SK-N-SH treated with all-trans-retinoic acid at 6 μM for 48 hours (cell line): ENCODE measurements at regions not wholly inside any gene's neighbourhood (a gene's known extent, or its start where the extent isn't known, plus 50 kb on each side); places are given as distances from the start of the nearest gene placed in this dataset.

Source experiments
- CSDC2 ChIP-seq: fragments of 250-450 bp; sonication (Bioruptor Pico); IDR thresholded peaks from 2 replicates; pipeline ENCODE4 v1.5.0; 2020; ENCODE audit warnings: mild to moderate bottlenecking, moderate library complexity
- CSRNP3 ChIP-seq: fragments of 250-450 bp; sonication (Bioruptor Pico); IDR thresholded peaks from 2 replicates; pipeline ENCODE4 v1.5.1; 2021; ENCODE audit warnings: mild to moderate bottlenecking, moderate library complexity
- ESRRG ChIP-seq: fragments of 250-450 bp; sonication (Bioruptor Pico); IDR thresholded peaks from 2 replicates; pipeline ENCODE4 v1.6.1; 2021; ENCODE audit warnings: mild to moderate bottlenecking
- GLIS3 ChIP-seq: fragments of 250-450 bp; sonication (Bioruptor Pico); IDR thresholded peaks from 2 replicates; pipeline ENCODE4 v1.5.0; 2020; ENCODE audit warnings: mild to moderate bottlenecking, moderate library complexity
- ISL1 ChIP-seq: fragments of 250-450 bp; sonication (Bioruptor Pico); IDR thresholded peaks from 2 replicates; pipeline ENCODE4 v2.1.2; 2022; ENCODE audit warnings: mild to moderate bottlenecking, moderate library complexity
- PATZ1 ChIP-seq: fragments of 250-450 bp; sonication (Bioruptor Pico); IDR thresholded peaks from 2 replicates; pipeline ENCODE4 v1.8.0; 2020; ENCODE audit warnings: mild to moderate bottlenecking, moderate library complexity, borderline replicate concordance
- PPARA ChIP-seq: fragments of 250-450 bp; sonication (Bioruptor Pico); IDR thresholded peaks from 2 replicates; pipeline ENCODE4 v1.5.0; 2020; ENCODE audit warnings: mild to moderate bottlenecking, borderline replicate concordance
- RARB ChIP-seq: fragments of 250-450 bp; sonication (Bioruptor Pico); IDR thresholded peaks from 2 replicates; pipeline ENCODE4 v1.8.0; 2021; ENCODE audit warnings: mild to moderate bottlenecking, moderate library complexity
- SNAI2 ChIP-seq: fragments of 250-450 bp; sonication (Bioruptor Pico); IDR thresholded peaks from 2 replicates; pipeline ENCODE4 v1.5.0; 2020; ENCODE audit warnings: mild to moderate bottlenecking, moderate library complexity
- TOX ChIP-seq: fragments of 250-450 bp; sonication (Bioruptor Pico); IDR thresholded peaks from 2 replicates; pipeline ENCODE4 v1.8.0; 2021; ENCODE audit warnings: mild to moderate bottlenecking, moderate library complexity, borderline replicate concordance
- ZFP30 ChIP-seq: fragments of 450-650 bp; formaldehyde crosslinking; IDR thresholded peaks from 2 replicates; pipeline ENCODE4 v1.5.0; 2022; ENCODE audit warnings: mild to moderate bottlenecking, moderate library complexity
- ZNF565 ChIP-seq: fragments of 450-650 bp; formaldehyde crosslinking; conservative IDR thresholded peaks from 2 replicates; pipeline ENCODE4 v1.5.0; 2020; ENCODE audit warnings: low read depth, mild to moderate bottlenecking, moderate library complexity
- ZNF70 ChIP-seq: fragments of 450-650 bp; formaldehyde crosslinking; IDR thresholded peaks from 2 replicates; pipeline ENCODE4 v1.5.0; 2020; ENCODE audit warnings: mild to moderate bottlenecking, moderate library complexity
- TF ChIP-seq, protein P1 (sequence below): fragments of 250-450 bp; sonication (Bioruptor Pico); IDR thresholded peaks from 2 replicates; pipeline ENCODE4 v1.5.0; 2020; ENCODE audit warnings: mild to moderate bottlenecking, moderate library complexity

DNA sequence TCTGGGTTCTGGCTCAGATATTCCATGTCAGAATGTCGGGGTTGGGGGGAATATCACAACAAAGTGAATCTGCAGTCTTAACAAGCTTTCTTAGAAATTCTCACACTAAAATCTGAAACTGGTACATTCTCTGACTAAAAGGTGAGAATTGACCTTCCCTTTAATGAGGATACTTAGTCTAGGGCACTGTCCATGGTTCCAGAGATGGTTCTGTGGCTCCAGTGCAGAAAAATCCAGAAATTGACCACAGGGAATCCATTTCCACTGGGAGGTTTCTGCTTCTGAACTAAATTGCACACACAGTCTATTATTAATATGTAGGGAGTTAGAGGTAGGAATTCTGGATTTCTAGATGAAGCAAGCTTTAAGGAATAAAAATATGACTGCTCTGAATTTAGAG is 171.6 kb upstream of the OBI1 start:
- TF ChIP-seq ESRRG (CRISPR knock-in tag) (no peak), ZNF565 (CRISPR knock-in tag) (no peak), PATZ1 (no peak), SNAI2 (CRISPR knock-in tag) (no peak), ISL1 (CRISPR knock-in tag) (no peak), CSDC2 (no peak), ZFP30 (CRISPR knock-in tag) (no peak), ZNF70 (CRISPR knock-in tag) (no peak), TOX (CRISPR knock-in tag) (no peak), PPARA (no peak), RARB (CRISPR knock-in tag) (no peak), GLIS3 (CRISPR knock-in tag) (no peak), CSRNP3 (CRISPR knock-in tag) (no peak)
- TF ChIP-seq, protein P1, sequence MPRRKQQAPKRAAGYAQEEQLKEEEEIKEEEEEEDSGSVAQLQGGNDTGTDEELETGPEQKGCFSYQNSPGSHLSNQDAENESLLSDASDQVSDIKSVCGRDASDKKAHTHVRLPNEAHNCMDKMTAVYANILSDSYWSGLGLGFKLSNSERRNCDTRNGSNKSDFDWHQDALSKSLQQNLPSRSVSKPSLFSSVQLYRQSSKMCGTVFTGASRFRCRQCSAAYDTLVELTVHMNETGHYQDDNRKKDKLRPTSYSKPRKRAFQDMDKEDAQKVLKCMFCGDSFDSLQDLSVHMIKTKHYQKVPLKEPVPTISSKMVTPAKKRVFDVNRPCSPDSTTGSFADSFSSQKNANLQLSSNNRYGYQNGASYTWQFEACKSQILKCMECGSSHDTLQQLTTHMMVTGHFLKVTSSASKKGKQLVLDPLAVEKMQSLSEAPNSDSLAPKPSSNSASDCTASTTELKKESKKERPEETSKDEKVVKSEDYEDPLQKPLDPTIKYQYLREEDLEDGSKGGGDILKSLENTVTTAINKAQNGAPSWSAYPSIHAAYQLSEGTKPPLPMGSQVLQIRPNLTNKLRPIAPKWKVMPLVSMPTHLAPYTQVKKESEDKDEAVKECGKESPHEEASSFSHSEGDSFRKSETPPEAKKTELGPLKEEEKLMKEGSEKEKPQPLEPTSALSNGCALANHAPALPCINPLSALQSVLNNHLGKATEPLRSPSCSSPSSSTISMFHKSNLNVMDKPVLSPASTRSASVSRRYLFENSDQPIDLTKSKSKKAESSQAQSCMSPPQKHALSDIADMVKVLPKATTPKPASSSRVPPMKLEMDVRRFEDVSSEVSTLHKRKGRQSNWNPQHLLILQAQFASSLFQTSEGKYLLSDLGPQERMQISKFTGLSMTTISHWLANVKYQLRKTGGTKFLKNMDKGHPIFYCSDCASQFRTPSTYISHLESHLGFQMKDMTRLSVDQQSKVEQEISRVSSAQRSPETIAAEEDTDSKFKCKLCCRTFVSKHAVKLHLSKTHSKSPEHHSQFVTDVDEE (CRISPR knock-in tag), result no peak
